ENCODE measurements at regions not wholly inside any gene's neighbourhood (a gene's known extent, or its start where the extent isn't known, plus 50 kb on each side); places are given as distances from the start of the nearest gene placed in this dataset.

DNA sequence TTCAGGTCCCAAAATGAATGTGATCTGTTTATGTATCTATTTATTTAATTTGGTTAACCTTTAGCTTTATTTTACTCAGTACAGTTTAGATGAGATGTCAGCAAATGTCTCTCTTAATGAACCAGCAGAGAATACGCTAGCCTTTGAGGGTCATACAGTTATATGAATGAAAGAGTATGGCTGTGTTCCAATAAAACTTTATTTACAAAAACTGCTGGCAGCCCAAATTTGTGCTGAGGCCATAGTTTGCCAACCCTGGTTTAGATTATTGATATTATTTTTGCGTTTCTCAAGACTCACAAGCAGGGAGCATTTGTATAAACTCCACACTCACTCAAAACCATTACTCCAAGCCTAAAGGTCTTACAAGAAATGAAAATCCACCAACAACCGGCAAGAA, 323.4 kb upstream of the NRP1 start:
- TF ChIP-seq CTCF (IDR thresholded peaks at IDR 0.05; ENCODE audit: low read length) = no peak
- TF ChIP-seq EZH2 (IDR thresholded peaks at IDR 0.05; ENCODE audit: borderline replicate concordance, low read length) = no peak

Data from OCI-LY1 (cell line).